H9 (cell line): ENCODE measurements at regions not wholly inside any gene's neighbourhood (a gene's known extent, or its start where the extent isn't known, plus 50 kb on each side); places are given as distances from the start of the nearest gene placed in this dataset.

Experiments
- DNase-seq: peaks from one replicate; pipeline ENCODE4 v3.0.0-alpha.2; 2017
- H2AFZ ChIP-seq: one replicate; pipeline ENCODE4 v1.6.1; 2013; ENCODE audit warnings: mild to moderate bottlenecking, low read length, control low read depth, moderate library complexity
- H2AK5ac ChIP-seq: 2 replicates; pipeline ENCODE4 v1.6.1; 2013; ENCODE audit warnings: low read length, control low read depth, mixed read lengths; ENCODE audit not compliant: insufficient read length
- H2BK120ac ChIP-seq: one replicate; pipeline ENCODE4 v1.6.1; 2013; ENCODE audit warnings: low read depth, mild to moderate bottlenecking, low read length, control low read depth, inconsistent platforms; ENCODE audit not compliant: poor library complexity, severe bottlenecking
- H2BK12ac ChIP-seq: 2 replicates; pipeline ENCODE4 v1.6.1; 2013; ENCODE audit warnings: low read length, control low read depth, mixed read lengths, low read depth; ENCODE audit not compliant: insufficient read length
- H2BK15ac ChIP-seq: 2 replicates; pipeline ENCODE4 v1.6.1; 2013; ENCODE audit warnings: low read depth, low read length, control low read depth
- H2BK20ac ChIP-seq: one replicate; pipeline ENCODE4 v1.6.1; 2013; ENCODE audit warnings: low read depth, mild to moderate bottlenecking, low read length, control low read depth, inconsistent platforms; ENCODE audit not compliant: poor library complexity, severe bottlenecking
- H2BK5ac ChIP-seq: 2 replicates; pipeline ENCODE4 v1.6.1; 2013; ENCODE audit warnings: low read length, control low read depth, mixed read lengths; ENCODE audit not compliant: insufficient read length
- H3K14ac ChIP-seq: 2 replicates; pipeline ENCODE4 v1.6.1; 2013; ENCODE audit warnings: low read length, control low read depth; ENCODE audit not compliant: insufficient read depth
- H3K18ac ChIP-seq: 2 replicates; pipeline ENCODE4 v1.6.1; 2013; ENCODE audit warnings: low read depth, mild to moderate bottlenecking, mixed read lengths, low read length, control low read depth; ENCODE audit not compliant: insufficient read length
- H3K23ac ChIP-seq: 2 replicates; pipeline ENCODE4 v1.6.1; 2013; ENCODE audit warnings: low read length, control low read depth, mixed read lengths, low read depth; ENCODE audit not compliant: insufficient read length
- H3K23me2 ChIP-seq: 2 replicates; pipeline ENCODE4 v1.6.1; 2013; ENCODE audit warnings: low read depth, mild to moderate bottlenecking, mixed read lengths, low read length, control low read depth; ENCODE audit not compliant: insufficient read length, poor library complexity, severe bottlenecking
- H3K27ac ChIP-seq: 2 replicates; pipeline ENCODE4 v1.5.1; 2013; ENCODE audit warnings: low read length, control low read depth, mixed read lengths, low read depth; ENCODE audit not compliant: insufficient read length
- H3K27me3 ChIP-seq: 2 replicates; pipeline ENCODE4 v1.6.1; 2013; ENCODE audit warnings: low read length, control low read depth, inconsistent platforms; ENCODE audit not compliant: insufficient read depth
- H3K4ac ChIP-seq: 2 replicates; pipeline ENCODE4 v1.6.1; 2013; ENCODE audit warnings: low read depth, mild to moderate bottlenecking, control low read depth, inconsistent platforms, low read length, moderate library complexity
- H3K4me1 ChIP-seq: 2 replicates; pipeline ENCODE4 v1.6.1; 2013; ENCODE audit warnings: low read length, control low read depth, inconsistent platforms; ENCODE audit not compliant: insufficient read depth
- H3K4me2 ChIP-seq: 2 replicates; pipeline ENCODE4 v1.6.1; 2013; ENCODE audit warnings: low read length, control low read depth, mixed read lengths; ENCODE audit not compliant: insufficient read length, insufficient read depth
- H3K56ac ChIP-seq: 2 replicates; pipeline ENCODE4 v1.6.1; 2013; ENCODE audit warnings: low read depth, mild to moderate bottlenecking, mixed read lengths, low read length, control low read depth; ENCODE audit not compliant: insufficient read length
- H3K79me1 ChIP-seq: 2 replicates; pipeline ENCODE4 v1.6.1; 2013; ENCODE audit warnings: low read depth, mild to moderate bottlenecking, moderate library complexity, low read length, control low read depth, inconsistent platforms; ENCODE audit not compliant: insufficient read depth, poor library complexity, severe bottlenecking
- H3K79me2 ChIP-seq: 2 replicates; pipeline ENCODE4 v1.6.1; 2013; ENCODE audit warnings: low read length, control low read depth, inconsistent platforms; ENCODE audit not compliant: insufficient read depth
- H3K9ac ChIP-seq: 2 replicates; pipeline ENCODE4 v1.6.1; 2013; ENCODE audit warnings: low read length, control low read depth, mixed read lengths; ENCODE audit not compliant: insufficient read length; ENCODE audit errors: extremely low read depth
- H3K9me3 ChIP-seq: one replicate; pipeline ENCODE4 v1.6.1; 2013; ENCODE audit warnings: low read depth, low read length, inconsistent platforms; ENCODE audit not compliant: control insufficient read depth
- H3T11ph ChIP-seq: one replicate; pipeline ENCODE4 v1.6.1; 2013; ENCODE audit warnings: mild to moderate bottlenecking, low read length, control low read depth, inconsistent platforms
- H4K20me1 ChIP-seq: one replicate; pipeline ENCODE4 v1.6.1; 2013; ENCODE audit not compliant: control insufficient read depth, insufficient read length, insufficient read depth
- H4K5ac ChIP-seq: 2 replicates; pipeline ENCODE4 v1.6.1; 2013; ENCODE audit warnings: low read depth, mild to moderate bottlenecking, mixed read lengths, low read length, control low read depth; ENCODE audit not compliant: insufficient read length
- H4K8ac ChIP-seq: replicated peaks from 2 replicates; pipeline ENCODE4 v1.6.1; 2013; ENCODE audit warnings: low read length, control low read depth, mixed read lengths, low read depth; ENCODE audit not compliant: insufficient read length
- H4K91ac ChIP-seq: 2 replicates; pipeline ENCODE4 v1.6.1; 2013; ENCODE audit warnings: low read depth, mild to moderate bottlenecking, moderate library complexity, mixed read lengths, low read length, control low read depth; ENCODE audit not compliant: insufficient read length
- H3K27ac Mint-ChIP-seq, 3 experiments: 2 replicates in 2 of 3; 3 replicates in 1 of 3; pipeline ENCODE4 v1.8.0; 2020 to 2021; ENCODE audit warnings: mixed read lengths in 3 of 3, mild to moderate bottlenecking in 1 of 3, moderate library complexity in 1 of 3
- H3K27me3 Mint-ChIP-seq: 2 replicates; pipeline ENCODE4 v1.8.0; 2021; ENCODE audit warnings: low read depth, mild to moderate bottlenecking, moderate library complexity, mixed read lengths
- H3K36me3 Mint-ChIP-seq, 3 experiments: 2 replicates in 2 of 3; 3 replicates in 1 of 3; pipeline ENCODE4 v1.8.0; 2020 to 2021; ENCODE audit warnings: low read depth in 3 of 3, mixed read lengths in 3 of 3; ENCODE audit not compliant: insufficient read depth in 1 of 3
- H3K4me1 Mint-ChIP-seq, 2 experiments: 2 replicates each; pipeline ENCODE4 v1.8.0; 2020; ENCODE audit warnings: mixed read lengths in 2 of 2
- H3K4me3 Mint-ChIP-seq, 2 experiments: 2 replicates in 1 of 2; 3 replicates in 1 of 2; pipeline ENCODE4 v1.8.0; 2020 to 2021; ENCODE audit warnings: mild to moderate bottlenecking in 2 of 2, mixed read lengths in 2 of 2, moderate library complexity in 1 of 2
- H3K9me3 Mint-ChIP-seq, 2 experiments: 2 replicates in 1 of 2; 3 replicates in 1 of 2; pipeline ENCODE4 v1.8.0; 2020; ENCODE audit warnings: mild to moderate bottlenecking in 2 of 2, mixed read lengths in 2 of 2, moderate library complexity in 1 of 2
- CTCF ChIP-seq: fragments of 200-600 bp; sonication (generic); conservative IDR thresholded peaks from 3 replicates; pipeline ENCODE4 v1.8.0; 2021; ENCODE audit warnings: antibody characterized with exemption, mild to moderate bottlenecking

- Histone ChIP-seq H3K79me2 (no peaks in the 10 kb centered on the region), H3K18ac (no peak overlapping the region), H3K9ac (no peak overlapping the region), H2AK5ac (no peak overlapping the region), H3T11ph (no peak overlapping the region), H3K9me3 (no peaks in the 10 kb centered on the region), H4K20me1 (no peaks in the 10 kb centered on the region), H3K23me2 (no peaks in the 10 kb centered on the region), H2AFZ (no peak overlapping the region), H3K79me1 (no peaks in the 10 kb centered on the region), H4K91ac (no peak overlapping the region), H2BK20ac (no peak overlapping the region), H3K27me3 (no peaks in the 10 kb centered on the region), H2BK15ac (no peak overlapping the region), H3K56ac (no peak overlapping the region), H3K27ac (no peak overlapping the region), H3K23ac (no peak overlapping the region), H4K8ac (no peak overlapping the region), H2BK5ac (no peak overlapping the region), H4K5ac (no peak overlapping the region), H3K14ac (no peak overlapping the region), H2BK120ac (no peak overlapping the region), H3K4me2 (no peak overlapping the region), H2BK12ac (no peak overlapping the region), H3K4ac (no peak overlapping the region), H3K4me1 (no peaks in the 10 kb centered on the region)
- no peak for DNase-seq
- TF ChIP-seq CTCF, result no peak
- Mint-ChIP-seq H3K9me3 (peaks cover 0 to 13% of the 10 kb centered on the region in 2 experiments; a peak in 3 of 5 replicates), H3K27ac (no peak overlapping the region), H3K4me1 (no peaks in the 10 kb centered on the region), H3K4me3 (no peak overlapping the region), H3K27me3 (no peaks in the 10 kb centered on the region), H3K36me3 (peaks cover 0 to 6% (median 2%) of the 10 kb centered on the region in 3 experiments; a peak in 3 of 7 replicates)
Measured at GRCh38 chr1:82542766-82543165, 742.0 kb downstream of the ADGRL2 start.
